ENCODE measurements at regions not wholly inside any gene's neighbourhood (a gene's known extent, or its start where the extent isn't known, plus 50 kb on each side); places are given as distances from the start of the nearest gene placed in this dataset.

GRCh38 chr4:181976764-181977163 lies 266.4 kb upstream of the TENM3 start:
- TF ChIP-seq CTCF (IDR thresholded peaks at IDR 0.05; ENCODE audit: borderline replicate concordance, extremely low read depth, low read length, poor library complexity, severe bottlenecking), result no peak
- no peak for TF ChIP-seq EZH2 (IDR thresholded peaks at IDR 0.05; ENCODE audit: borderline replicate concordance, low read depth, low read length, severe bottlenecking)
